Tibial artery (tissue), 4 donors: ENCODE measurements at regions not wholly inside any gene's neighbourhood (a gene's known extent, or its start where the extent isn't known, plus 50 kb on each side); places are given as distances from the start of the nearest gene placed in this dataset.

Source experiments
- DNase-seq, 2 donors: peaks; one replicate each; pipeline ENCODE4 v3.0.0-alpha.2; 2019
- H3K27ac ChIP-seq, 2 donors: fragments of 200-600 bp; sonication (generic) in 1 of 2; 1 replicate in 1 of 2; 2 replicates in 1 of 2; pipeline ENCODE4 v1.5.1; 2018 to 2019; ENCODE audit warnings: mild to moderate bottlenecking in 1 of 2
- H3K27me3 ChIP-seq, 2 donors: fragments of 200-600 bp; sonication (generic) in 1 of 2; one replicate each; pipeline versions ENCODE4 v1.5.1 to v1.6.0; 2016 to 2019
- H3K36me3 ChIP-seq, 3 donors: fragments of 200-600 bp; sonication (generic) in 2 of 3; one replicate each; pipeline ENCODE4 v1.5.1; 2016 to 2019; ENCODE audit warnings: mild to moderate bottlenecking in 2 of 3
- H3K4me1 ChIP-seq, 4 donors: fragments of 200-600 bp; sonication (generic) in 2 of 4; 1 replicate in 3 of 4; 2 replicates in 1 of 4; pipeline ENCODE4 v1.5.1; 2016 to 2019
- H3K4me3 ChIP-seq, 2 donors: fragments of 200-600 bp; sonication (generic) in 1 of 2; 1 replicate in 1 of 2; 2 replicates in 1 of 2; pipeline ENCODE4 v1.5.1; 2018 to 2019; ENCODE audit warnings: mild to moderate bottlenecking in 2 of 2
- H3K9me3 ChIP-seq, 3 donors: fragments of 200-600 bp; sonication (generic) in 1 of 3; one replicate each; pipeline ENCODE4 v1.5.1; 2016 to 2019
- intact Hi-C: fragments of 100-400 bp; cut with DNase I; formaldehyde crosslinking; loops from one replicate; pipeline ENCODE4 v1.15.0; 2023; ENCODE audit warnings: low total_unique reads
- TF ChIP-seq, protein P1 (sequence below), 2 experiments: fragments of 200-600 bp in 1 of 2; fragments of 450-650 bp in 1 of 2; IDR thresholded peaks; one replicate each; pipeline ENCODE4 v1.5.1; 2017 to 2019; ENCODE audit warnings: antibody characterized with exemption in 2 of 2, mild to moderate bottlenecking in 1 of 2, moderate library complexity in 1 of 2

DNA sequence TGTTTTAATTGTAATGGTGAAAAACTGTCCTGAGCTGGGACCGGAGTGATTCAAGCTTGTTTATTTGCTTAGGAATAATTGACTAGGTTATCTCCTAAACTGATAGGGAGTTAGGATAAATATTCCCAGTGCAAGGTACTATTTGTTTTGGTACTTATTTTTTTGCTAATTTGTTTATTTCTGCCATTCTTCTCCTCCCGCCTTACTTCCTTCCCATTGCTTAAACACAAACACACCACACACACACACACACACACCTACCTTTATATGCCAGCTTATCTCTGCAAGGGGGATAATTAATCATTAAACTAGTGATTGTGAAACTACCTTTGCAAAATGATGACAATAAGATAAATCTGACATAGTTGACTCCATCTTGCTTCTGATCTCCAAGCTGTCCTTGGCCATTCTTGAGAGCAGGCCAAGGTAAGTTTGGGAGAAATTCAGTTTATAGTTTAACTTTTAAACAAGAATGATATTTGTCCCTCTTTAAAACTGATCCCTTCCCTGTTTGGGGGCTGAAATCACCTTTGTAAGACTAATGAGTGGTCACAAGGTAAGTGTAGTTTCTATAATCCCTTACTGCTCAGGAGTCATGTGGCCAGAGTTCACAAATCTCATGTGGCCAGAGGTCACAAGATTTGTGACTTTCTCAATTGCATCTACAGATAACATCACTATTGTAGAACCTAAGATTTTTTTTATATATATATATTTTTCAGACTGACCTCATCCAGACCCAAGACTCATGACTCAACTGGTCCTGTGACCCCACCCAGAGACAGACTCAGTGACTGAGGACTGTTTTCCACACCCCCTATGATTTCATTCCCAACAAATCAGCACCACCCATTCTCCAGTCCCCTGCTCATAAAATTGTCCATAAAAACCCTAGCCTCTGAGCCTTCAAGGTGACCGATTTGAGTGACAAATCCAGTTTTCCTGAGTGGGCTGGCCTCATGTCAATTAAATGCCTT lies 83.1 kb upstream of the LRRTM4 start:
- Histone ChIP-seq H3K27ac (no peak overlapping the region), H3K4me3 (no peak overlapping the region), H3K9me3 (peaks cover 0 to 6% (median 0%) of the 10 kb centered on the region in 3 donors), H3K36me3 (no peaks in the 10 kb centered on the region), H3K27me3 (no peaks in the 10 kb centered on the region), H3K4me1 (no peaks in the 10 kb centered on the region)
- TF ChIP-seq, protein P1, sequence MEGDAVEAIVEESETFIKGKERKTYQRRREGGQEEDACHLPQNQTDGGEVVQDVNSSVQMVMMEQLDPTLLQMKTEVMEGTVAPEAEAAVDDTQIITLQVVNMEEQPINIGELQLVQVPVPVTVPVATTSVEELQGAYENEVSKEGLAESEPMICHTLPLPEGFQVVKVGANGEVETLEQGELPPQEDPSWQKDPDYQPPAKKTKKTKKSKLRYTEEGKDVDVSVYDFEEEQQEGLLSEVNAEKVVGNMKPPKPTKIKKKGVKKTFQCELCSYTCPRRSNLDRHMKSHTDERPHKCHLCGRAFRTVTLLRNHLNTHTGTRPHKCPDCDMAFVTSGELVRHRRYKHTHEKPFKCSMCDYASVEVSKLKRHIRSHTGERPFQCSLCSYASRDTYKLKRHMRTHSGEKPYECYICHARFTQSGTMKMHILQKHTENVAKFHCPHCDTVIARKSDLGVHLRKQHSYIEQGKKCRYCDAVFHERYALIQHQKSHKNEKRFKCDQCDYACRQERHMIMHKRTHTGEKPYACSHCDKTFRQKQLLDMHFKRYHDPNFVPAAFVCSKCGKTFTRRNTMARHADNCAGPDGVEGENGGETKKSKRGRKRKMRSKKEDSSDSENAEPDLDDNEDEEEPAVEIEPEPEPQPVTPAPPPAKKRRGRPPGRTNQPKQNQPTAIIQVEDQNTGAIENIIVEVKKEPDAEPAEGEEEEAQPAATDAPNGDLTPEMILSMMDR (IDR thresholded peaks at IDR 0.05), result no peak
- no peak for DNase-seq
- intact Hi-C loops, result no loop called here

DNA sequence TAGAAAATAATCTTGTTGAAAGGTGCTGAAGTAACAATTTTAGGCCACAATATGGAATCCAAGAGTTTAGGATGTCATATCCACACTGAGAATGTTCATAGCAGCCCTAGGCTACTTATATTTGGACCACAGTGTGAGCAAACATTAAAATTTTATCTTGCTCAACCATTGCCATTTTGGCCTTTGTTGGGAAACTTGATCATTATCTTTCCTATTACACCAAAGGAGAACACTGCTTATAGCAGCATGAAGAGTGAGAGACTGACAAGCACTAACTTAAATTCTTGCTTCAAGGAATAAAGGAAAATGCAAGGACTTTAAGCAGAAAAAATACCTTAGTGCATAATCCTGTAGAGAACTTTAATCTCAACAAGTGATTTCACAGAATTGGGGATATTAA lies 86.3 kb upstream of the LRRTM4 start:
- Histone ChIP-seq H3K9me3 (peaks cover 0 to 7% (median 0%) of the 10 kb centered on the region in 3 donors), H3K4me3 (no peak overlapping the region), H3K27ac (no peak overlapping the region), H3K27me3 (no peaks in the 10 kb centered on the region), H3K36me3 (no peaks in the 10 kb centered on the region), H3K4me1 (no peaks in the 10 kb centered on the region)
- TF ChIP-seq, protein P1 (IDR thresholded peaks at IDR 0.05), result no peak
- no peak for DNase-seq
- intact Hi-C loops, result no loop called here

DNA sequence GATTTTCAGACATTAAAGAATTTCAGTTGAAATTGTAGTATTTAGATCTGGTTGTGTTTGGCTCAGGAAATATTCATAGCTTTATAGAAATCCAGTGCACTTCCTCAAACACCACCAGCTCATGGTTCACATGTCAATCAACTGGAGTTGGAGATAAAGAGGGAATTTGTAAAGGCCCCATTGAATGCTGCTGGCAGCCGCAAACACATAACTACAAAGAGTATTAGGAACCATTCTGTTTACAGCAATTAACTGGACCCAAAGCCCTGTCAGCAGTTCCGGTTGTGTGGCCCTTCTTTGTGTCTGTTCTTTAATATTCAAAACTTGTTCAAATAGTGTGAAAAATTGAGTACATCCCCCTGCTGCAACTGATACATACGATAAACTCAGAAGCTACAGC lies 107.4 kb upstream of the LRRTM4 start:
- TF ChIP-seq, protein P1 (IDR thresholded peaks at IDR 0.05), result no peak
- intact Hi-C loops, result no loop called here
- Histone ChIP-seq H3K27ac (no peak overlapping the region), H3K9me3 (peaks cover 0 to 3% (median 0%) of the 10 kb centered on the region in 3 donors), H3K4me3 (no peak overlapping the region), H3K36me3 (no peaks in the 10 kb centered on the region), H3K27me3 (no peaks in the 10 kb centered on the region), H3K4me1 (no peaks in the 10 kb centered on the region)
- no peak for DNase-seq

DNA sequence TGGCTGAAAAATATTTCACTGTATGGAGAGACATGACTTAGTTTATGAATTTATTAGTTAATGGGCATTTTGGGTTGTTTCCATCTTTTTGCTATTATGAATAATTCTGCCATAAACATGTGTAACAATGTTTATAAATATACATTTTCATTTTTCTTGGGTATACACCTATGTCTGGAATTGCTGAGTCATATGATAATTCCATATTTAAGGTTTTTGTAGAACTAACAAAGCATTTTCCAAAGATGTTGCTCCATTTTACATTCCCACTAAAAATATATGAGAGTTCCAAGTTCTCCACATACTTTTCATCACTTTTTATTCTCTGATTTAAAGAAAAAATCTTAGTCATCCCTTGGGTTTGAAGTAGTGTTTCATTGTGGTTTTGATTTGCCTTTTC lies 108.8 kb upstream of the LRRTM4 start:
- TF ChIP-seq, protein P1 (IDR thresholded peaks at IDR 0.05), result no peak
- Histone ChIP-seq H3K27ac (no peak overlapping the region), H3K36me3 (no peaks in the 10 kb centered on the region), H3K4me3 (no peak overlapping the region), H3K9me3 (peaks cover 0 to 3% (median 0%) of the 10 kb centered on the region in 3 donors), H3K27me3 (no peaks in the 10 kb centered on the region), H3K4me1 (no peaks in the 10 kb centered on the region)
- intact Hi-C loops, result no loop called here
- no peak for DNase-seq

DNA sequence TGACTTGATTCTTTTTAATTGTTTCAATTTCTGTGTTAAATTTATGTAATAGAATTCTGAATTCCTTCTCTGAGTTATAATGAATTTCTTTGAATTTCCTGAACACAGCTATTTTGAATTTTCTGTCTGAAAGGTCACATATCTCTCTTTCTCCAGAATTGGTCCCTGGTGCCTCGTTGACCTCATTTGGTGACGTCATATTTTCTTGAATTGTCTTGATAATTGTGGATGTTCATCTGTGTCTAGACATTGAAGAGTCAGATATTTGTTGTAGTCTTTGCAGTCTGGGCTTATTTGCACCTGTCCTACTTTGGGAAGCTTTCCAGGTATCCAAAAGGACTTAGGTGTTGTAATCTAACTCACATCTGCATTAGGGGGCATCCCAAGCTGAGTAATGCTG lies 111.4 kb upstream of the LRRTM4 start:
- Histone ChIP-seq H3K27me3 (no peaks in the 10 kb centered on the region), H3K9me3 (peaks cover 0 to 3% (median 0%) of the 10 kb centered on the region in 3 donors), H3K4me3 (no peak overlapping the region), H3K27ac (no peak overlapping the region), H3K4me1 (no peaks in the 10 kb centered on the region), H3K36me3 (no peaks in the 10 kb centered on the region)
- TF ChIP-seq, protein P1 (IDR thresholded peaks at IDR 0.05), result no peak
- no peak for DNase-seq
- intact Hi-C loops, result no loop called here
